ENCODE measurements at regions not wholly inside any gene's neighbourhood (a gene's known extent, or its start where the extent isn't known, plus 50 kb on each side); places are given as distances from the start of the nearest gene placed in this dataset.

GRCh38 chr18:45165871-45166270 lies 449.4 kb upstream of the SLC14A2 start:
- Histone ChIP-seq H3K4me3 (IDR thresholded peaks at IDR 0.05; ENCODE audit: insufficient read depth, low read depth, low read length) (no peak overlapping the region), H4K20me1 (ENCODE audit: insufficient read depth) (no peaks in the 10 kb centered on the region), H3K4me1 (ENCODE audit: low read depth, poor library complexity, severe bottlenecking) (no peaks in the 10 kb centered on the region), H2AFZ (ENCODE audit: low read depth) (no peak overlapping the region), H3K4me2 (no peak overlapping the region), H3K79me2 (ENCODE audit: insufficient read depth, low read depth) (no peaks in the 10 kb centered on the region), H3K9ac (no peak overlapping the region), H3K27me3 (ENCODE audit: insufficient read depth, low read depth) (no peaks in the 10 kb centered on the region), H3K36me3 (ENCODE audit: insufficient read depth) (no peaks in the 10 kb centered on the region), H3K27ac (no peak overlapping the region)
- TF ChIP-seq, protein P1, sequence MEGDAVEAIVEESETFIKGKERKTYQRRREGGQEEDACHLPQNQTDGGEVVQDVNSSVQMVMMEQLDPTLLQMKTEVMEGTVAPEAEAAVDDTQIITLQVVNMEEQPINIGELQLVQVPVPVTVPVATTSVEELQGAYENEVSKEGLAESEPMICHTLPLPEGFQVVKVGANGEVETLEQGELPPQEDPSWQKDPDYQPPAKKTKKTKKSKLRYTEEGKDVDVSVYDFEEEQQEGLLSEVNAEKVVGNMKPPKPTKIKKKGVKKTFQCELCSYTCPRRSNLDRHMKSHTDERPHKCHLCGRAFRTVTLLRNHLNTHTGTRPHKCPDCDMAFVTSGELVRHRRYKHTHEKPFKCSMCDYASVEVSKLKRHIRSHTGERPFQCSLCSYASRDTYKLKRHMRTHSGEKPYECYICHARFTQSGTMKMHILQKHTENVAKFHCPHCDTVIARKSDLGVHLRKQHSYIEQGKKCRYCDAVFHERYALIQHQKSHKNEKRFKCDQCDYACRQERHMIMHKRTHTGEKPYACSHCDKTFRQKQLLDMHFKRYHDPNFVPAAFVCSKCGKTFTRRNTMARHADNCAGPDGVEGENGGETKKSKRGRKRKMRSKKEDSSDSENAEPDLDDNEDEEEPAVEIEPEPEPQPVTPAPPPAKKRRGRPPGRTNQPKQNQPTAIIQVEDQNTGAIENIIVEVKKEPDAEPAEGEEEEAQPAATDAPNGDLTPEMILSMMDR (conservative IDR thresholded peaks at IDR 0.05; ENCODE audit: low read depth, low read length), result no peak

- Histone ChIP-seq H2AFZ (ENCODE audit: low read depth) (no peak overlapping the region), H3K4me1 (ENCODE audit: low read depth, poor library complexity, severe bottlenecking) (no peaks in the 10 kb centered on the region), H3K4me2 (no peak overlapping the region), H3K9ac (no peak overlapping the region), H3K27ac (no peak overlapping the region), H3K79me2 (ENCODE audit: insufficient read depth, low read depth) (no peaks in the 10 kb centered on the region), H3K27me3 (ENCODE audit: insufficient read depth, low read depth) (no peaks in the 10 kb centered on the region), H4K20me1 (ENCODE audit: insufficient read depth) (no peaks in the 10 kb centered on the region), H3K4me3 (IDR thresholded peaks at IDR 0.05; ENCODE audit: insufficient read depth, low read depth, low read length) (no peak overlapping the region), H3K36me3 (ENCODE audit: insufficient read depth) (no peaks in the 10 kb centered on the region)
- TF ChIP-seq, protein P1 (conservative IDR thresholded peaks at IDR 0.05; ENCODE audit: low read depth, low read length), result no peak
These were observed 448.9 kb upstream of the SLC14A2 start for GRCh38 chr18:45166341-45166835.

DNA sequence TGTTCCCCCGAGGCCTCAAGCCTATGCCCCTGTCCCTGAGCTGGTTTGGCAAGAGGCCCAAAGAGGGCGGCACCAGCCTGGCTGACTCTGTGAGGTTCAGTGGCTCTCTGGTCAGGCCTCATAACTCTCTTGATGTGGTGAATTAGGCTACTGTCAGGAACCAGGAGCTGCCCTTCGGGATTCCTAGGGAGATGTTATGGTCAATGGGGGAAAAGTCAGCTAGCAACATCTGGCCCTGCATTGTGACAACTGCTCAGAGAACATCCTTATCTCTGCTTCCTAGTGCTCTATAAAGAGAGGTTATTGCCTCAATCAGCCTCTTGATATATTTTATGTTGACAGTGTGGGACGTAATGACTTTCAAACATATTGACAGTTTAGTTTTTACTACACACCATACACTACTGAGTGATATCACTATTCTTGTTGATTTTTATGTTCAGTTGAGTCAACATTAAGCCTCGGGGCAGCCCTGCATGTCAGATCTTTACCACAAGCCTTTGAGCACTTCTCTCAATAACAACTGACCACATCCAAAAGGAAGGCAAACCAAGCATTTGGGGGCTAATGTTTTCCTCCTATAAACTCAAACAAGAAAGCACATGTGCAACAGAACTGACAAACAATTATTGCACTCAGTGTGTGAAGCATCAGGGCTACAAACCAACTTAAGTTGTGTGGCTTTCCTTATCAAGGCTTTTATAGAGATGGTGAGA lies 448.3 kb upstream of the SLC14A2 start:
- Histone ChIP-seq H3K36me3 (ENCODE audit: insufficient read depth) (no peaks in the 10 kb centered on the region), H3K4me2 (no peak overlapping the region), H3K79me2 (ENCODE audit: insufficient read depth, low read depth) (no peaks in the 10 kb centered on the region), H3K27ac (no peak overlapping the region), H3K4me1 (ENCODE audit: low read depth, poor library complexity, severe bottlenecking) (no peaks in the 10 kb centered on the region), H4K20me1 (ENCODE audit: insufficient read depth) (no peaks in the 10 kb centered on the region), H2AFZ (ENCODE audit: low read depth) (no peak overlapping the region), H3K4me3 (IDR thresholded peaks at IDR 0.05; ENCODE audit: insufficient read depth, low read depth, low read length) (no peak overlapping the region), H3K27me3 (ENCODE audit: insufficient read depth, low read depth) (no peaks in the 10 kb centered on the region), H3K9ac (no peak overlapping the region)
- TF ChIP-seq, protein P1 (conservative IDR thresholded peaks at IDR 0.05; ENCODE audit: low read depth, low read length), result no peak

- H3K9ac ChIP-seq, result no peak overlapping the region
- no peaks in the 10 kb centered on the region for H3K4me1 ChIP-seq (ENCODE audit: low read depth, poor library complexity, severe bottlenecking)
These were observed 447.5 kb upstream of the SLC14A2 start for GRCh38 chr18:45167631-45168280.

More at GRCh38 chr18:45167631-45168280, 447.5 kb upstream of the SLC14A2 start:
- no peaks in the 10 kb centered on the region for H3K79me2 ChIP-seq (ENCODE audit: insufficient read depth, low read depth)
- TF ChIP-seq, protein P1 (conservative IDR thresholded peaks at IDR 0.05; ENCODE audit: low read depth, low read length), result no peak
- H3K4me2 ChIP-seq, result no peak overlapping the region
- no peak overlapping the region for H2AFZ ChIP-seq (ENCODE audit: low read depth)
- H3K27me3 ChIP-seq (ENCODE audit: insufficient read depth, low read depth), result no peaks in the 10 kb centered on the region
- no peak overlapping the region for H3K27ac ChIP-seq
- H3K4me3 ChIP-seq (IDR thresholded peaks at IDR 0.05; ENCODE audit: insufficient read depth, low read depth, low read length), result no peak overlapping the region
- no peaks in the 10 kb centered on the region for H3K36me3 ChIP-seq (ENCODE audit: insufficient read depth)
- H4K20me1 ChIP-seq (ENCODE audit: insufficient read depth), result no peaks in the 10 kb centered on the region

All from KMS-11 (cell line).